ENCODE measurements at regions not wholly inside any gene's neighbourhood (a gene's known extent, or its start where the extent isn't known, plus 50 kb on each side); places are given as distances from the start of the nearest gene placed in this dataset.

GRCh38 chr3:159788291-159788690 lies 200.3 kb upstream of the IL12A start:
- TF ChIP-seq POLR2A (IDR thresholded peaks at IDR 0.05) (no peak), CTCF (IDR thresholded peaks at IDR 0.05) (no peak), POLR2AphosphoS5 (IDR thresholded peaks at IDR 0.05) (no peak)
